Epithelial cell of proximal tubule (primary cell): ENCODE measurements at regions not wholly inside any gene's neighbourhood (a gene's known extent, or its start where the extent isn't known, plus 50 kb on each side); places are given as distances from the start of the nearest gene placed in this dataset.

ENCODE experiments used
- DNase-seq: peaks from one replicate; pipeline ENCODE4 v3.0.0-alpha.2; 2011; ENCODE audit warnings: low read depth
- H3K4me3 ChIP-seq: 2 replicates; pipeline ENCODE4 v1.5.1; 2011; ENCODE audit warnings: low read depth, mild to moderate bottlenecking, low read length
- CTCF ChIP-seq: conservative IDR thresholded peaks from 2 replicates; pipeline ENCODE4 v1.5.1; 2012; ENCODE audit warnings: low read depth, mild to moderate bottlenecking, low read length

- DNase-seq: no peak
- H3K4me3 ChIP-seq: no peak overlapping the region
- TF ChIP-seq CTCF: no peak
Measured at GRCh38 chr5:165863239-165863638, 2357.8 kb downstream of the MAT2B start.

GRCh38 chr5:165871291-165871690, 2365.9 kb downstream of the MAT2B start:
- TF ChIP-seq CTCF: no peak
- no peak overlapping the region for H3K4me3 ChIP-seq

GRCh38 chr5:165874851-165875250, 2369.4 kb downstream of the MAT2B start:
- TF ChIP-seq CTCF: no peak
- no peak overlapping the region for H3K4me3 ChIP-seq
- no peak for DNase-seq

More at GRCh38 chr5:165871291-165871690, 2365.9 kb downstream of the MAT2B start:
- no peak for DNase-seq

GRCh38 chr5:165876538-165876937, 2371.1 kb downstream of the MAT2B start:
- no peak overlapping the region for H3K4me3 ChIP-seq
- no peak for DNase-seq
- no peak for TF ChIP-seq CTCF

- no peak for DNase-seq
- no peak for TF ChIP-seq CTCF
- H3K4me3 ChIP-seq: no peak overlapping the region
Measured at GRCh38 chr5:165877475-165877874, 2372.1 kb downstream of the MAT2B start.

GRCh38 chr5:165881259-165881658, 2375.8 kb downstream of the MAT2B start:
- no peak for DNase-seq
- no peak overlapping the region for H3K4me3 ChIP-seq
- TF ChIP-seq CTCF: no peak

GRCh38 chr5:165882099-165882498, 2376.7 kb downstream of the MAT2B start:
- TF ChIP-seq CTCF: no peak
- DNase-seq: no peak
- H3K4me3 ChIP-seq: no peak overlapping the region
